Putamen (tissue), 1 donor: ENCODE measurements at regions not wholly inside any gene's neighbourhood (a gene's known extent, or its start where the extent isn't known, plus 50 kb on each side); places are given as distances from the start of the nearest gene placed in this dataset.
"Not testable (repeated sequence)": the region's sequence is repeated elsewhere in the genome, so short reads cannot be mapped to it uniquely, and the experiment has no call there.

Source experiments
- DNase-seq: peaks from one replicate; pipeline ENCODE4 v3.0.0-alpha.2; 2016; ENCODE audit warnings: low spot score

- DNase-seq, result no peak
Observed at GRCh38 chr9:22650145-22650544, 203.5 kb downstream of the DMRTA1 start.

GRCh38 chr9:22650946-22651345 lies 204.3 kb downstream of the DMRTA1 start:
- no peak for DNase-seq

DNA sequence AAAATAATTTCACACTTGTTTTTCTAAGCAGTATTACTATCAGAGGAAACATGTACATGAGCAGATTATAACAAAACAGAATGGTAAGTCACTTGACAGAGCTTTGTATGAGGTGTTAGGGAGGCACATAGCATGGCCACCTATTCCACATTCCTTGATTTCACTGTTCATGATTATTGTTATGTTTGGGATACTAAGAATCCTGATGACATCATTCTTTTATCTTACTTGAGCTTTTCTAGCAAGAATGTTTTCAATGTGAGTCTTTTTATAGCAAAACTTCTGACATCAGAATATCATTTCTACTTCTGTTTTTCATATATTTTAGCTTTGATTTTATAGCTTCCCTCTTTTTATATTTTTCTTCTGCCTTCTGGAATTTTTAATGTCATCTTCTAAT lies 208.2 kb downstream of the DMRTA1 start:
- DNase-seq, result no peak

- DNase-seq, result no peak
Observed at GRCh38 chr9:22657713-22658112, 211.1 kb downstream of the DMRTA1 start.

DNA sequence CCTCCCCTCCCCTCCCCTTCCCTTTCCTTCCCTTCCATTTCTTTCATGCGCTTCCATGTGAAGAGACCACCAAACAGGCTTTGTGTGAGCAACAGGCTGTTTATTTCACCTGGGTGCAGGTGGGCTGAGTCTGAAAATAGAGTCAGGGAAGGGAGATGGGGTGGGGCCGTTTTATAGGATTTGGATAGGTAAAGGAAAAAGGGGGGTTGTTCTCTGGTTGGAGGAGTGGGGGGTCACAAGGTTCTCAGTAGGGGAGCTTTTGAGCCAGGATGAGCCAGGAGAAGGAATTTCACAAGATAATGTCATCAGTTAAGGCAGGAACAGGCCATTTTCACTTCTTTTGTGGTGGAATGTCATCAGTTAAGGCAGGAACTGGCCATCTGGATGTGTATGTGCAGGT lies 211.9 kb downstream of the DMRTA1 start:
- DNase-seq, result not testable (repeated sequence)

DNA sequence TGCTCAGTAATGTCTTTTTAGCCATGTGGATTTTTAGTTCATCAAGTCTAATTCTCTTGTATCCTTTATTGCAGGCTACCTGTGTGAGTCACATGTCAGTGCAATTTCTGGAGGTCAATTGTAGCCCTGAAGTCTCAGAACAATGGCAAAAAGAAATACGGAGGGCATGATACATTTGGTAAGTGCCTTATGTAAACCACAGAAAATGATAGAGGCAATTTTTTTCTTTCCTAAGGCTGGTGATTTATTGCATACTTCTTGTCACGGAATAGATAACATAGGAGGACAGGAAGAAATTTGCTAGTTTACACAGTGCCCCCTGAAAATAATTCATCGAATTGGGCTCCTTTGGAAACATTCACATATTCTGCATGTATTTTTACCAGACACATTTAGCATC lies 235.9 kb downstream of the DMRTA1 start:
- DNase-seq, result no peak

DNA sequence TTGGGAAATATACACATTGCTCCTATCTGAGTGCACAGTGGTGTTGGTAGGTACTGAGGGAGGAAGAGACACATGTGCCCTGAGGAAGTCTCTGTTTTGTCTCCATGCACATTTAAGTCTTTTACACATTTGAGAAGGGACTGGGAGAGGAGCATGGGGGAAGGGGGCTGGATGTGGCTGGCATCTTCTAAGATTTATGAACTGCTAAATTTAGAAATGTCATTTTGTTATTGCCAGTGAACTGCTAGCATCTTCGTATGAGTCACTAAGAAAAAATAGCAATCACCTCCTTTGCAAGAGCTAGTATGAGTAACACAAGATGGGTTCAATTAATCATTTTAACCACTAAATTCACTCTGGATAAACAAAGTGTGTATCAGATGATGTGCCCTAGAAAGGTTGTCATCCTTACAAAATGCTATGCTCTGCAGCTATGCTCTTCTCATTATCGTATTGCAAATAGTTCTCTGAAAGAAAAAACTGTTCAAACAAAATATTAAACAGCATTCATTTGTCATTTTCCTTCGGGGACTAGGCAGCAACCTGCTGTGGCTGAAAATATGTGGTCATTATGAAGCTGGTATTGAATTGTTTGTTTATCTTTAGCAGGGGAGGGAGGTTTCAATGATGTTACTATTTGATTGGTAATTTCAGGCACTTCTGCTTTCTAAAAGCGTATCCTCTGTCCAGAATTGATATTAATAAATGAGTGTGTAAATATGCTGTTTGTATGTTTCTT lies 236.5 kb downstream of the DMRTA1 start:
- no peak for DNase-seq

- DNase-seq, result no peak
Observed at GRCh38 chr9:22683700-22684075, 237.1 kb downstream of the DMRTA1 start.

GRCh38 chr9:22693156-22693555 lies 246.5 kb downstream of the DMRTA1 start:
- no peak for DNase-seq

DNA sequence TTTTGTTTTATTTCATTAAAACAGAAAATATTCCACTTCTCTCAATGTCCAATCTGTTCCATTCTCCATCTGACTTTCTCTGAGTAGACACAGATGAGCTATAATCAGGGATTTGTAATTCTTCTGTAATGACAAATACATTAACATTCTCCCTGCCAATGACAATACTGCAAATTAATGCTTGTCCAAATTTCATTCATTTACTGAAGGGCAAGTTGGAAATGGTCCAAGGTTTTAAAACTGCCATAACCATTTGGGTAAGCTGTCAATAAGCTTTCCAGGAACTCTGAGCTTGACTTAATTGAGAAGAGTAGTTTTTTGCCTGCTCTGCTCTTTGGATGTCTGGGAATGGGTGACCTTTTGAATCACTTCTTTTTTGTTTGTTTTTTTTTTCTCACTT lies 253.5 kb downstream of the DMRTA1 start:
- DNase-seq, result no peak

DNA sequence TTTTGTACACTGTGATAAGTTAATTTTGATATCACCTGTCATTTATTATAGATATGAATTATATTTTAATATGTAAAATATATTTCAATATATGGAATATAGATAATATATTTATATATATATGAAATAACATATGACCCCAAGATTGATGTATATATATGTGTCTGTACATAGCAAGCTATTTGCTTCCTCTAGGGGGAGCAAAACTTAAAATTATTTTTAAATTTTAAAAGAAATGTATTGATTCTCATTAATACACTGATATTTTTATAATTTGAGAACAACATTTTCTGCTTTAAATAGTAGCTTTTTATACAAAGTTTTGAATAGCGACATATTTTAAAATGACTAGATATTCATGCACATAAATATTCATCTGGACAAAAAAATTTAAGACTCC lies 272.0 kb downstream of the DMRTA1 start:
- DNase-seq, result no peak

DNA sequence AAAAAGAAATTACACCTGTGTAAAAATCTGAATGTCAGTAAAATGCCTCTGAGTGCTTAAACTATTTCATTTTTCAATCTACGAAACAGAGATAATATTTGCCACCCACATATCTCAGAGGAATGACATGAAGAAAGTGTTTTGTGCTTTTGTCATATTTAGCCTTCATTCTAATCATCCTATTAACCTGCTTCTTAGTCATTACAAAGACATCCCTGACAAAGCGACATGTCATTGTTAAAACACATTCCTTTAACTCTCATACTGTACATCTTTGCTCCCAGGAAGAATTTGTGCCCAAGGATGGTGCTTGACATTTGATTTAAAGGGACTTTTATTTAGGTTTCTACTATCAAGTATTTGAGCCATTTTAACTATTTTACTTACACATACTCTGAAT lies 275.9 kb downstream of the DMRTA1 start:
- DNase-seq, result peak; percentile 47

DNA sequence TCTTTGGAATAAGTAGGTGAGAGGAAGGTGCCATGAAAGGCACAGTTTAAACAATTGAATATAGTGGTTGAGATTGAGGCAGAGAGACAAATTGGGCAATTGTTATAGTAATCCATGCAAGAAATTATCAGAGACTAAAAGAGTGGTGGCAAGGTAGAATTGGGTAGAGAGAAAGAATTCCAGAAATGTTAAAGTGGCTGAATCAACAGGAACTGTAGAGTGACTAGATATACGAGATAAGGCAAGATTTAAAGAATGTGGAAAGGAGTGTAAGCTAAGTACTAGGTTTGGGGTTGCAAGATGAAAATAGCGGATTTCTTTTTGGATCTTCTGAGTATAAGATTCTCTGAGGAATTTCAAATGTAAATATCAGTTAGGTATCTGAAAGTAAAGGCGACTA lies 285.2 kb downstream of the DMRTA1 start:
- DNase-seq, result no peak

DNA sequence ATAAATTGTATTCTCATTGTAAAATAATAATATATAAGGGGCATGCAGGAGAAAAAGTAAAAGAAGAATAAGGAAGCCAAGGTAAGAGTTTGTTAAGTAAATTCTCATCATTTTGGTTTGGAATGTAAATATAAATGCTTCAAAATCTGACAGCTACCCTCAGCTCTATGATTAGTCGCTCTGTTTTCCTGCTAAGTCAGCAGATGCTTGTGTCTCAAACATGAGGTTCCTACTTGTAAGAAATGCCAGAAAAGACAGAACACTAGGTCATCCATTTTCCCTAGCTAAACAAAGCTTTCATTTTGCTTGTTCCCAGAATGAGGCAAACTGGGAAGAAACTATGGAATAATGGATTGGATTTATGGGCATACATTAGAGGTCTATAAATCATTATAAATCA lies 293.1 kb downstream of the DMRTA1 start:
- no peak for DNase-seq

DNA sequence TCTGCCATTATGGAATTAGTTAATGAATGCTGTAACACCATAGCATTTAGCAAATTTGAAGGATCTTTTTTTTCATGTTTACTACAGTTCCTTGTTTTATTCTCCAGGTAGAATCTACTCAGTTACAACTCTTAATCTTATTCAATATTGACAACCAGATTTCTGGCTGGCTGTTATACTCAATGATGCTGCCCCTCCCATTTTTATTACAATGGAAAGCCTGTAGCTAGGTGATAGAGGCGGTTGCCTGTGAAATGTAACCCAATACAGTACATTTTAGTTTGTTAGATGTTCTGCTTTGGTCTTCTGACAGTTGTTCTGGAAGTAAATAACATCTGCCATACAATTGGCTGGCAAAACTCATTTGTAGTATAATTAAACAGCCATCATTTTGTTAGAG lies 294.2 kb downstream of the DMRTA1 start:
- DNase-seq, result no peak

GRCh38 chr9:22742401-22742800 lies 295.8 kb downstream of the DMRTA1 start:
- no peak for DNase-seq

- no peak for DNase-seq
Observed at GRCh38 chr9:22773501-22774220, 327.0 kb downstream of the DMRTA1 start.

- no peak for DNase-seq
Observed at GRCh38 chr9:22790329-22790728, 343.7 kb downstream of the DMRTA1 start.

DNA sequence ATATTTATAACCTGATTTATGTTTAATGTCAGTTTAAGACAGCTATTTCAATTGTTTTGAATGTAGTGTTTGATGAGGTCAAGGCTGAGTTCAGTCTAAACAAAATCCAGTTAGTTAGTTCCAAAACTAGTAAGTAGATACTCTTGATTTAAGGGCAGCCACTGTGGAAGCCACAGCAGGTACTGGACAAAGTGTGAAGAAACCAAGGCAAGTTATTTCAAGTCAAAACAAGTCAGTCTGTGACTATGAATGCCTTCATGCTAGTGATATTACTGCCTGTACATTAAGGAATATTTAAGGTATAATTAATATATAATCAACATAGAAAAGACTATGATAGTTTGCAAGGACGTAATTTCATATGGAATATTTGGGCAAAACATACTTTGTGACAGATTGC lies 362.3 kb downstream of the DMRTA1 start:
- DNase-seq, result no peak

GRCh38 chr9:22809371-22809770 lies 362.7 kb downstream of the DMRTA1 start:
- DNase-seq, result no peak

GRCh38 chr9:22813529-22813928 lies 366.9 kb downstream of the DMRTA1 start:
- no peak for DNase-seq

GRCh38 chr9:22815246-22815645 lies 368.6 kb downstream of the DMRTA1 start:
- DNase-seq, result no peak

GRCh38 chr9:22817181-22817580 lies 370.6 kb downstream of the DMRTA1 start:
- no peak for DNase-seq

- DNase-seq, result no peak
Observed at GRCh38 chr9:22829236-22829635, 382.6 kb downstream of the DMRTA1 start.
